ENCODE measurements at regions not wholly inside any gene's neighbourhood (a gene's known extent, or its start where the extent isn't known, plus 50 kb on each side); places are given as distances from the start of the nearest gene placed in this dataset.
"Not testable (repeated sequence)": the region's sequence is repeated elsewhere in the genome, so short reads cannot be mapped to it uniquely, and the experiment has no call there.

- Histone ChIP-seq H2AFZ (ENCODE audit: low read depth, low read length) (no peak overlapping the region), H3K27me3 (ENCODE audit: low read depth, low read length) (no peaks in the 10 kb centered on the region)
Measured at GRCh38 chr11:101241160-101241795, 111.7 kb upstream of the PGR start.

GRCh38 chr11:101231207-101231834 lies 101.7 kb upstream of the PGR start:
- not testable (repeated sequence) for H3K36me3 ChIP-seq (replicated peaks; ENCODE audit: low read depth, low read length); H3K4me2 ChIP-seq (ENCODE audit: low read length); H3K4me3 ChIP-seq (ENCODE audit: low read length); H3K9me3 ChIP-seq (ENCODE audit: insufficient read depth, low read length); H3K27ac ChIP-seq (ENCODE audit: low read length); H2AFZ ChIP-seq (ENCODE audit: low read depth, low read length); H3K4me1 ChIP-seq (ENCODE audit: low read length); H3K79me2 ChIP-seq (ENCODE audit: low read length); H4K20me1 ChIP-seq (ENCODE audit: insufficient read depth, low read length); H3K9ac ChIP-seq (ENCODE audit: low read length); H3K27me3 ChIP-seq (ENCODE audit: low read depth, low read length)

More at GRCh38 chr11:101241160-101241795, 111.7 kb upstream of the PGR start:
- no peaks in the 10 kb centered on the region for H4K20me1 ChIP-seq (ENCODE audit: insufficient read depth, low read length)
- no peaks in the 10 kb centered on the region for H3K36me3 ChIP-seq (replicated peaks; ENCODE audit: low read depth, low read length)
- no peaks in the 10 kb centered on the region for H3K79me2 ChIP-seq (ENCODE audit: low read length)
- H3K9ac ChIP-seq (ENCODE audit: low read length), result no peak overlapping the region
- no peak overlapping the region for H3K27ac ChIP-seq (ENCODE audit: low read length)
- no peak overlapping the region for H3K4me2 ChIP-seq (ENCODE audit: low read length)
- no peaks in the 10 kb centered on the region for H3K9me3 ChIP-seq (ENCODE audit: insufficient read depth, low read length)
- TF ChIP-seq CTCF (IDR thresholded peaks at IDR 0.05; ENCODE audit: low read depth, low read length) (no peak), EZH2phosphoT487 (IDR thresholded peaks at IDR 0.05; ENCODE audit: low read depth) (no peak)
- H3K4me1 ChIP-seq (ENCODE audit: low read length), result no peaks in the 10 kb centered on the region
- no peak overlapping the region for H3K4me3 ChIP-seq (ENCODE audit: low read length)

GRCh38 chr11:101226617-101227016 lies 97.0 kb upstream of the PGR start:
- Histone ChIP-seq H3K79me2 (ENCODE audit: low read length) (no peaks in the 10 kb centered on the region), H3K9ac (ENCODE audit: low read length) (no peak overlapping the region), H3K27me3 (ENCODE audit: low read depth, low read length) (no peaks in the 10 kb centered on the region), H3K9me3 (ENCODE audit: insufficient read depth, low read length) (no peaks in the 10 kb centered on the region), H2AFZ (ENCODE audit: low read depth, low read length) (no peak overlapping the region), H3K4me3 (ENCODE audit: low read length) (no peak overlapping the region), H3K36me3 (replicated peaks; ENCODE audit: low read depth, low read length) (no peaks in the 10 kb centered on the region), H3K4me2 (ENCODE audit: low read length) (no peak overlapping the region), H3K27ac (ENCODE audit: low read length) (no peak overlapping the region), H3K4me1 (ENCODE audit: low read length) (no peaks in the 10 kb centered on the region), H4K20me1 (ENCODE audit: insufficient read depth, low read length) (no peaks in the 10 kb centered on the region)
- TF ChIP-seq EZH2phosphoT487 (IDR thresholded peaks at IDR 0.05; ENCODE audit: low read depth) (no peak), CTCF (IDR thresholded peaks at IDR 0.05; ENCODE audit: low read depth, low read length) (no peak)

GRCh38 chr11:101224221-101224620 lies 94.6 kb upstream of the PGR start:
- Histone ChIP-seq H3K9ac (ENCODE audit: low read length) (no peak overlapping the region), H3K9me3 (ENCODE audit: insufficient read depth, low read length) (no peaks in the 10 kb centered on the region), H3K4me2 (ENCODE audit: low read length) (no peak overlapping the region)

GRCh38 chr11:101218091-101218490 lies 88.5 kb upstream of the PGR start:
- H3K4me3 ChIP-seq (ENCODE audit: low read length), result not testable (repeated sequence)

More at GRCh38 chr11:101224221-101224620, 94.6 kb upstream of the PGR start:
- no peak for TF ChIP-seq EZH2phosphoT487 (IDR thresholded peaks at IDR 0.05; ENCODE audit: low read depth)
- no peak for TF ChIP-seq CTCF (IDR thresholded peaks at IDR 0.05; ENCODE audit: low read depth, low read length)
- no peak overlapping the region for H2AFZ ChIP-seq (ENCODE audit: low read depth, low read length)
- H3K27me3 ChIP-seq (ENCODE audit: low read depth, low read length), result no peaks in the 10 kb centered on the region
- no peaks in the 10 kb centered on the region for H3K36me3 ChIP-seq (replicated peaks; ENCODE audit: low read depth, low read length)
- no peaks in the 10 kb centered on the region for H3K79me2 ChIP-seq (ENCODE audit: low read length)
- H3K4me1 ChIP-seq (ENCODE audit: low read length), result no peaks in the 10 kb centered on the region
- H3K27ac ChIP-seq (ENCODE audit: low read length), result no peak overlapping the region
- H4K20me1 ChIP-seq (ENCODE audit: insufficient read depth, low read length), result no peaks in the 10 kb centered on the region
- no peak overlapping the region for H3K4me3 ChIP-seq (ENCODE audit: low read length)

GRCh38 chr11:101216091-101216490 lies 86.5 kb upstream of the PGR start:
- H3K4me2 ChIP-seq (ENCODE audit: low read length); H3K27ac ChIP-seq (ENCODE audit: low read length); H3K4me1 ChIP-seq (ENCODE audit: low read length); H3K79me2 ChIP-seq (ENCODE audit: low read length); H4K20me1 ChIP-seq (ENCODE audit: insufficient read depth, low read length); H3K9me3 ChIP-seq (ENCODE audit: insufficient read depth, low read length); H3K27me3 ChIP-seq (ENCODE audit: low read depth, low read length); H3K36me3 ChIP-seq (replicated peaks; ENCODE audit: low read depth, low read length); H3K9ac ChIP-seq (ENCODE audit: low read length); H3K4me3 ChIP-seq (ENCODE audit: low read length); H2AFZ ChIP-seq (ENCODE audit: low read depth, low read length): not testable (repeated sequence)

More at GRCh38 chr11:101218091-101218490, 88.5 kb upstream of the PGR start:
- H2AFZ ChIP-seq (ENCODE audit: low read depth, low read length); H3K4me2 ChIP-seq (ENCODE audit: low read length); H3K9ac ChIP-seq (ENCODE audit: low read length); H3K27ac ChIP-seq (ENCODE audit: low read length); H3K36me3 ChIP-seq (replicated peaks; ENCODE audit: low read depth, low read length); H3K9me3 ChIP-seq (ENCODE audit: insufficient read depth, low read length); H4K20me1 ChIP-seq (ENCODE audit: insufficient read depth, low read length); H3K79me2 ChIP-seq (ENCODE audit: low read length); H3K4me1 ChIP-seq (ENCODE audit: low read length); H3K27me3 ChIP-seq (ENCODE audit: low read depth, low read length): not testable (repeated sequence)
